Ascending aorta (tissue), 2 donors: ENCODE measurements at regions not wholly inside any gene's neighbourhood (a gene's known extent, or its start where the extent isn't known, plus 50 kb on each side); places are given as distances from the start of the nearest gene placed in this dataset.

Experiments used
- DNase-seq, 2 donors: peaks; one replicate each; pipeline ENCODE4 v3.0.0-alpha.2; 2019; ENCODE audit warnings: low spot score in 2 of 2
- H3K27ac ChIP-seq, 2 donors: fragments of 200-600 bp; sonication (generic); one replicate each; pipeline ENCODE4 v1.5.1; 2016 to 2017; ENCODE audit warnings: mild to moderate bottlenecking in 1 of 2
- H3K27me3 ChIP-seq: fragments of 200-600 bp; sonication (generic); one replicate; pipeline ENCODE4 v1.5.1; 2017
- H3K36me3 ChIP-seq, 2 donors: fragments of 200-600 bp; sonication (generic); one replicate each; pipeline ENCODE4 v1.5.1; 2016
- H3K4me1 ChIP-seq, 2 donors: fragments of 200-600 bp; sonication (generic); one replicate each; pipeline ENCODE4 v1.5.1; 2016 to 2017; ENCODE audit warnings: mild to moderate bottlenecking in 1 of 2
- H3K4me3 ChIP-seq, 2 donors: fragments of 200-600 bp; sonication (generic); one replicate each; pipeline ENCODE4 v1.5.1; 2016 to 2017; ENCODE audit warnings: mild to moderate bottlenecking in 1 of 2
- H3K9me3 ChIP-seq, 2 donors: fragments of 200-600 bp; sonication (generic); one replicate each; pipeline ENCODE4 v1.5.1; 2016
- intact Hi-C: fragments of 100-400 bp; cut with DNase I; formaldehyde crosslinking; loops from one replicate; pipeline ENCODE4 v1.15.1; 2023
- TF ChIP-seq, protein P1 (sequence below), 3 experiments: fragments of 200-600 bp in 2 of 3; fragments of 450-650 bp in 1 of 3; sonication (generic) in 2 of 3; IDR thresholded peaks; one replicate each; pipeline ENCODE4 v1.5.1; 2016 to 2019; ENCODE audit warnings: antibody characterized with exemption in 3 of 3, mild to moderate bottlenecking in 1 of 3, moderate library complexity in 1 of 3

DNA sequence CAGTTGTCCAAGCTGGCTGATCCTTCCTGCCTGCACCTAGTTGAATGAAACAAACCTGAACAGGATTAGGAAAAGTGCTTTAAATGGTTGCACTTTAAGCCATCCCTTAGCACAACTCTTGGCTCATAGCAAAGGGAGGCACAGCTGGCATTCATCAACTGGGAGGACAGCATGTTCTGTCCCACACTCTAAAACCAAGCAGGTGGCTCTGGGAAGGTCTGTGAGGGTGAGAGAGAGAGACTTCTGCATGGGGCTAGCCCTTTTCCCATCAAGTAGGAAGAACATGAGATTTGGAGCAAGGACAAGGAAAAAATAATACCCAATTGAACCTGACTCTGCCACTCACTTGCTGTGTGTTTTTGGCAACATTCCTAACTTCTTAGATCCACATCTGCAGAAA, 140.9 kb upstream of the CCL2 start:
- Histone ChIP-seq H3K27ac (no peak overlapping the region), H3K36me3 (no peaks in the 10 kb centered on the region), H3K4me1 (no peaks in the 10 kb centered on the region), H3K27me3 (no peaks in the 10 kb centered on the region), H3K9me3 (no peaks in the 10 kb centered on the region), H3K4me3 (no peak overlapping the region)
- TF ChIP-seq, protein P1, sequence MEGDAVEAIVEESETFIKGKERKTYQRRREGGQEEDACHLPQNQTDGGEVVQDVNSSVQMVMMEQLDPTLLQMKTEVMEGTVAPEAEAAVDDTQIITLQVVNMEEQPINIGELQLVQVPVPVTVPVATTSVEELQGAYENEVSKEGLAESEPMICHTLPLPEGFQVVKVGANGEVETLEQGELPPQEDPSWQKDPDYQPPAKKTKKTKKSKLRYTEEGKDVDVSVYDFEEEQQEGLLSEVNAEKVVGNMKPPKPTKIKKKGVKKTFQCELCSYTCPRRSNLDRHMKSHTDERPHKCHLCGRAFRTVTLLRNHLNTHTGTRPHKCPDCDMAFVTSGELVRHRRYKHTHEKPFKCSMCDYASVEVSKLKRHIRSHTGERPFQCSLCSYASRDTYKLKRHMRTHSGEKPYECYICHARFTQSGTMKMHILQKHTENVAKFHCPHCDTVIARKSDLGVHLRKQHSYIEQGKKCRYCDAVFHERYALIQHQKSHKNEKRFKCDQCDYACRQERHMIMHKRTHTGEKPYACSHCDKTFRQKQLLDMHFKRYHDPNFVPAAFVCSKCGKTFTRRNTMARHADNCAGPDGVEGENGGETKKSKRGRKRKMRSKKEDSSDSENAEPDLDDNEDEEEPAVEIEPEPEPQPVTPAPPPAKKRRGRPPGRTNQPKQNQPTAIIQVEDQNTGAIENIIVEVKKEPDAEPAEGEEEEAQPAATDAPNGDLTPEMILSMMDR (IDR thresholded peaks at IDR 0.05) = no peak
- intact Hi-C loops = no loop called here
- DNase-seq = no peak

DNA sequence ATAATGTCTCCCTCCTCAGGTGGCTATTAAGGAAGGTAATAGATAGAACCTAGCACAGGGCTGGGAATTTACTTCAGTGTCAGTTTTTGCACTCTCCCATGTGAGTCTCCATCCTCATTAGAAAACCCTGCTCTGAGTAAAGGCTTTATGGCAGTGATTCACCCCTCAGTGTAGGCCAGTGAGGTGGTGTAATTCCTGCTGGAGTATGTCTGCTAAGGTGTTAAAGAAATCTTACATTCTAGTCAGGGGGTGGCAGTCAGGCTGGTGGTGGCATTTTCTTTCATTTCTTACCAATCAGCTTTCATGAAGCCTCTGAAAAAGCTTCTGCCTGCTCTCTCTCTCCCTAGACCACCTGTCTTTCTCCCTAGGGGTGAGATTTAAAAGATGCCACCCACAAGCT, 138.8 kb upstream of the CCL2 start:
- H3K4me1 ChIP-seq = no peaks in the 10 kb centered on the region
- intact Hi-C loops = no loop called here
- TF ChIP-seq, protein P1 (IDR thresholded peaks at IDR 0.05) = no peak
- H3K27ac ChIP-seq = no peak overlapping the region
- no peak for DNase-seq
- H3K27me3 ChIP-seq = no peaks in the 10 kb centered on the region
- H3K36me3 ChIP-seq = no peaks in the 10 kb centered on the region
- H3K4me3 ChIP-seq = no peak overlapping the region
- H3K9me3 ChIP-seq = no peaks in the 10 kb centered on the region

DNA sequence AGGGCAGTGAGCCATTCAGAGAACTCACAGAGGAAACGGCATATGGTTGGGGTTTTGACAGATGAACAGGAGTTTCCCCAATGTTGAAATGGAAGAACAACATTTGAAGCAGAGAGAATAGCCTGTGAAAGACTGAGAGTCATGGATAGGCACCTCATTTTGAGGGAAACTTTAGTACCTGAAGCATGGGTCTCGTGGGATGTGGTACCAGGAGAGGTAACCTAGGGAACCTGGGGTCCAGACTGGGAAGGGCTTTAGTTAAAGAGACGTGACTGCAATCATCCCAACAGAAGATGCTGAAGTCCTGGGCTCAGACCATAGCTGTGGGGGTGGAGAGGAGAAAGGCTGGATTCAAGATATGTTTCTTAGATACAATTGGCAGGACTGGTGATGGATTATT, 137.8 kb upstream of the CCL2 start:
- TF ChIP-seq, protein P1 (IDR thresholded peaks at IDR 0.05) = no peak
- no peaks in the 10 kb centered on the region for H3K27me3 ChIP-seq
- no peak overlapping the region for H3K4me3 ChIP-seq
- no peaks in the 10 kb centered on the region for H3K9me3 ChIP-seq
- no peak overlapping the region for H3K27ac ChIP-seq
- no peaks in the 10 kb centered on the region for H3K4me1 ChIP-seq
- DNase-seq = no peak
- H3K36me3 ChIP-seq = no peaks in the 10 kb centered on the region
- intact Hi-C loops = no loop called here

DNA sequence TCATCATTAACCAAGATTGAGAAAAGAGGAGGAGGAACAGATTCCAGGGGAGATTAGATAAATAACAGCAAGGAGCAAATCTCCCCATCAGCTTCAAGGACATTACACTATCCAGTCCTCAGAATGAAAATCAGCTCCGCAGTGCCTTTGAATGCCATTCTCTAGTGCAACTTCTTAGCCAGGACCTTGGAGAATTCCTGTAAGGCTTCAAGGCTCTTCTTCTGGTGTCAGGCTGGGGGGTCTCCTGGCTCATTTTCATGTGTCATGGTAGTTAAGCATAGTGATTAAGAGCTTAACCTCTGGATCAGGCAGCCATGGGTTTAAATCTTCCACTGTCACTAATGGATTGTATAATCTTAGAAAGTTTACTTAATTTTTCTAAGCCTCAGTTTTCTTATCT, 137.3 kb upstream of the CCL2 start:
- intact Hi-C loops = no loop called here
- Histone ChIP-seq H3K27ac (no peak overlapping the region), H3K4me1 (no peaks in the 10 kb centered on the region), H3K36me3 (no peaks in the 10 kb centered on the region), H3K27me3 (no peaks in the 10 kb centered on the region), H3K4me3 (no peak overlapping the region), H3K9me3 (no peaks in the 10 kb centered on the region)
- DNase-seq = no peak
- TF ChIP-seq, protein P1 (IDR thresholded peaks at IDR 0.05) = no peak

DNA sequence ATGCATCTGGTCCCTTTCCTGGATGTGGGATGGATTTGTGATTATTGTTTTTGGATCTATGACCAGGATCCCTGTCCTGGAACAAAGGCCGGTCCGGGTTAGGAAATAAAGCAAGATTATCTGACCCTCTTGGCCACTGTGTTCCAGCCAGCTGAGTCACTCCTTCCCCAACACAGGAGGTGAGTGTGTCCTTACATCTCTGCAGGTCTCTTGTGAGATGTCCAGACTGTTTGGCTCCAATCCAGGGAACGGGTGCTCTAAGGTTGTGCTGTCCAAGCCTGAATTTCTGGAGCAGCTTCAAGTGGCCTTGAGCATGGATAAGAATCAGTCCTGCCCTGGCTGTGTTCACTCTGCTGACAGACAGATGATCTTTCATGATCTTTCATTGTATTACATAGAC, 136.5 kb upstream of the CCL2 start:
- Histone ChIP-seq H3K36me3 (no peaks in the 10 kb centered on the region), H3K9me3 (no peaks in the 10 kb centered on the region), H3K4me3 (no peak overlapping the region), H3K27ac (no peak overlapping the region), H3K4me1 (no peaks in the 10 kb centered on the region), H3K27me3 (no peaks in the 10 kb centered on the region)
- intact Hi-C loops = no loop called here
- no peak for DNase-seq
- TF ChIP-seq, protein P1 (IDR thresholded peaks at IDR 0.05) = no peak

DNA sequence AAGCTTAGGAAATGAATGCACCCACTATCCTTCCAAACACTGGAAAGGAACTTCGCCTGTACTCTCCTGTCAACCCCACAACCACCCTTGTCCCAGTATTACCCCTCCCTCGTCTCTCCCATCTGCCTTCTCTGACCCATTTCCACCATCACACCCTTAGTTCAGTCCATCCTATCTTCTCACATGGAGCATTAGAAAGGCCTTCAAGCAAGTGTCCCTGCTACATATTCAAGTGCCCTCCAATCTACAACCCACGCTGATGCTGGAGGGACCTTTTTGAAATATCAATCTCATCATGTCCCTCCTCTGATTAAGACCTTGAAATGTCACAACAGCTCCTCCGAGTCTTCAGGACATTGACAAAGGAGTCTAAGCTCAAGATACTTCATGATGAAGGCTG, 133.8 kb upstream of the CCL2 start:
- no peak for DNase-seq
- Histone ChIP-seq H3K4me3 (no peak overlapping the region), H3K27ac (no peak overlapping the region), H3K9me3 (no peaks in the 10 kb centered on the region), H3K4me1 (no peaks in the 10 kb centered on the region), H3K36me3 (no peaks in the 10 kb centered on the region), H3K27me3 (no peaks in the 10 kb centered on the region)
- intact Hi-C loops = no loop called here
- TF ChIP-seq, protein P1 (IDR thresholded peaks at IDR 0.05) = no peak
